Ishikawa (cell line): ENCODE measurements at regions not wholly inside any gene's neighbourhood (a gene's known extent, or its start where the extent isn't known, plus 50 kb on each side); places are given as distances from the start of the nearest gene placed in this dataset.
A peak's percentile ranks its signal among the peaks of the same experiment; 100 is the strongest.

Experiments used
- CEBPB ChIP-seq: IDR thresholded peaks from 2 replicates; pipeline ENCODE4 v1.6.1; 2012
- CREB1 ChIP-seq: IDR thresholded peaks from 2 replicates; pipeline ENCODE4 v1.6.1; 2012; ENCODE audit warnings: low read depth
- EGR1 ChIP-seq: IDR thresholded peaks from 2 replicates; pipeline ENCODE4 v1.6.1; 2012
- EP300 ChIP-seq: IDR thresholded peaks from 2 replicates; pipeline ENCODE4 v1.6.1; 2012; ENCODE audit warnings: borderline replicate concordance
- FOXM1 ChIP-seq: IDR thresholded peaks from 2 replicates; pipeline ENCODE4 v1.6.1; 2012; ENCODE audit warnings: low read depth, borderline replicate concordance
- MAX ChIP-seq: IDR thresholded peaks from 2 replicates; pipeline ENCODE4 v1.6.1; 2012
- NFIC ChIP-seq: IDR thresholded peaks from 2 replicates; pipeline ENCODE4 v1.6.1; 2012
- RAD21 ChIP-seq: IDR thresholded peaks from 2 replicates; pipeline ENCODE4 v1.6.1; 2012; ENCODE audit warnings: low read depth
- REST ChIP-seq: IDR thresholded peaks from 2 replicates; pipeline ENCODE4 v1.6.1; 2012; ENCODE audit warnings: low read depth, mild to moderate bottlenecking
- TAF1 ChIP-seq: IDR thresholded peaks from 2 replicates; pipeline ENCODE4 v1.6.1; 2012; ENCODE audit warnings: low read depth, mild to moderate bottlenecking
- TCF12 ChIP-seq: IDR thresholded peaks from 2 replicates; pipeline ENCODE4 v1.6.1; 2012; ENCODE audit warnings: low read depth
- TEAD4 ChIP-seq: IDR thresholded peaks from 2 replicates; pipeline ENCODE4 v1.6.1; 2012
- YY1 ChIP-seq: IDR thresholded peaks from 2 replicates; pipeline ENCODE4 v1.6.1; 2012; ENCODE audit warnings: low read depth
- ZBTB7A ChIP-seq: IDR thresholded peaks from 2 replicates; pipeline ENCODE4 v1.6.1; 2012; ENCODE audit warnings: low read depth
- TF ChIP-seq, protein P1 (sequence below): IDR thresholded peaks from 2 replicates; pipeline ENCODE4 v1.6.1; 2012

GRCh38 chr1:182309631-182310351, 81.8 kb downstream of the GLUL start:
- TF ChIP-seq TEAD4, result peak; percentile 23; the same call in 1 of the 2 replicates
- TF ChIP-seq REST, result no peak
- TF ChIP-seq YY1, result no peak
- TF ChIP-seq CREB1, result no peak
- no peak for TF ChIP-seq EP300
- TF ChIP-seq FOXM1, result no peak
- TF ChIP-seq EGR1, result peak; percentile 38; the same call in 1 of the 2 replicates

DNA sequence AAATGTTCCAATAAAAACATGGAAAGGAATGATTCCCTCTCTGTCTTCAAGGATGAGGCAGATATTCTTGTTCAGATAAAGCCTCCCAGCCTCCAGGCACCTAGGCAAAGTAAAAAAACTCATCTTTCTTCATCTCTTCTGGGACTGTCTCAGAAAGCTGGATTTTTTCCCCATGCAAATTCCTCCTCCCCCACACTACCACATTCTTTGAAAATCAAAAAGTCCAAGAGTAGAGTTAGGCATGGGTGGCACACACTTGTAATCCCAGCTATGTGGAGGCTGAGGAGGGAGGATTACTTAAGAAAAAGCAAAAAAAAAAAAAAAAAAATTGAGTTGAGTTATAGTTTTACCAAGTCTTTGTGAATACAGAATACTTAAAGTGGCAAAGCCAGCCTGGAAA, 82.8 kb downstream of the GLUL start:
- TF ChIP-seq MAX (no peak), TAF1 (no peak), NFIC (no peak), EGR1 (no peak), YY1 (no peak), ZBTB7A (no peak), FOXM1 (no peak), CEBPB (no peak), TCF12 (no peak), RAD21 (no peak), EP300 (no peak), REST (no peak), CREB1 (no peak), TEAD4 (no peak)
- TF ChIP-seq, protein P1, sequence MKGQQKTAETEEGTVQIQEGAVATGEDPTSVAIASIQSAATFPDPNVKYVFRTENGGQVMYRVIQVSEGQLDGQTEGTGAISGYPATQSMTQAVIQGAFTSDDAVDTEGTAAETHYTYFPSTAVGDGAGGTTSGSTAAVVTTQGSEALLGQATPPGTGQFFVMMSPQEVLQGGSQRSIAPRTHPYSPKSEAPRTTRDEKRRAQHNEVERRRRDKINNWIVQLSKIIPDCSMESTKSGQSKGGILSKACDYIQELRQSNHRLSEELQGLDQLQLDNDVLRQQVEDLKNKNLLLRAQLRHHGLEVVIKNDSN, result no peak

GRCh38 chr1:182305861-182306260, 85.7 kb downstream of the GLUL start:
- TF ChIP-seq TAF1, result no peak
- no peak for TF ChIP-seq CEBPB
- no peak for TF ChIP-seq CREB1
- TF ChIP-seq EGR1, result no peak
- TF ChIP-seq YY1, result no peak
- no peak for TF ChIP-seq RAD21
- no peak for TF ChIP-seq EP300
- no peak for TF ChIP-seq TCF12
- no peak for TF ChIP-seq ZBTB7A
- TF ChIP-seq REST, result no peak
- TF ChIP-seq TEAD4, result no peak

GRCh38 chr1:182304627-182305026, 87.0 kb downstream of the GLUL start:
- TF ChIP-seq YY1 (no peak), TEAD4 (no peak), TAF1 (no peak), NFIC (no peak), CEBPB (no peak), EGR1 (no peak), REST (no peak), EP300 (no peak), MAX (no peak), CREB1 (no peak), FOXM1 (no peak)
- TF ChIP-seq, protein P1, result no peak
